ENCODE measurements at regions not wholly inside any gene's neighbourhood (a gene's known extent, or its start where the extent isn't known, plus 50 kb on each side); places are given as distances from the start of the nearest gene placed in this dataset.

DNA sequence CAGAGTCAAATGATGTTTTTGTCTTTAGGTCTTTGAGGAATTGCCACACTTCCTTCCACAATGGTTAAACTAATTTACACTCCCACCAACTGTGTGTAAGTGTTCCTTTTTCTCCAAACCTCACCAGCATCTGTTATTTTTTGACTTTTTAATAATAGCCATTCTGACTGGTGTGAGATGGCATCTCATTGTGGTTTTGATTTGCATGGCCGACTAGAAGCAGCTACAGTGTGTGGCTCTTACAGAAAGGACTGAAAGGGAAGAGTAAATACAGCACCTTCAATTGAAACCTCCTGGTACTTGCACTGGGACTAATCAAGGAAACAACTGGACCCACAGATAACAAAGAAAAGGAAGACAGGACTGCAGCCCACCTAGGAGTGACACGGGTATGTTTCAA, 668.0 kb upstream of the RGS18 start:
- in situ Hi-C loops (cut with MboI) (no loop called here), intact Hi-C loops (cut with micrococcal nuclease; ENCODE audit: unreplicated experiment) (no loop called here)
- Histone ChIP-seq H3K9ac (ENCODE audit: control insufficient read depth, insufficient read depth, low read length) (no peak overlapping the region), H3K79me2 (ENCODE audit: control insufficient read depth, insufficient read depth, low read length) (no peaks in the 10 kb centered on the region), H3K4me2 (ENCODE audit: control insufficient read depth, insufficient read depth) (no peak overlapping the region), H3K27ac (ENCODE audit: control insufficient read depth, insufficient read depth) (no peak overlapping the region), H3K4me3 (no peak overlapping the region), H3K4me1 (ENCODE audit: control insufficient read depth, insufficient read depth, low read length) (no peaks in the 10 kb centered on the region), H4K20me1 (ENCODE audit: control insufficient read depth, insufficient read depth) (no peaks in the 10 kb centered on the region), H3K27me3 (replicated peaks in 1 of 2; ENCODE audit: control insufficient read depth in 2 of 2, insufficient read depth in 2 of 2, low read length in 1 of 2) (no peaks in the 10 kb centered on the region), H2AFZ (ENCODE audit: control insufficient read depth, low read depth, low read length) (no peak overlapping the region), H3K9me3 (replicated peaks; ENCODE audit: control insufficient read depth, insufficient read depth, low read length) (no peaks in the 10 kb centered on the region), H3K36me3 (ENCODE audit: control insufficient read depth in 2 of 2, insufficient read depth in 2 of 2, low read length in 1 of 2) (no peaks in the 10 kb centered on the region)
- ATAC-seq = no peak
- ChIA-PET CTCF (no interaction called here), POLR2A (no interaction called here), SMC1A (ENCODE audit: uncharacterized antibody, unreplicated experiment) (no interaction called here), RAD21 (ENCODE audit: unreplicated experiment) (no interaction called here)
- no peak for FAIRE-seq
- no TSS peak for BruUV-seq (replicated peaks)
- DNase-seq (ENCODE audit: low read depth, low spot score) = no peak
- WGBS (ENCODE audit: insufficient coverage, insufficient replicate concordance, low lambda C conversion rate, missing lambda C conversion rate) = 8% methylated on average over 2 of the region's 2 CpGs
- TF ChIP-seq GATAD2B (conservative IDR thresholded peaks at IDR 0.05; ENCODE audit: low read depth) (no peak), SIX5 (IDR thresholded peaks at IDR 0.05; ENCODE audit: low read depth, low read length, severe bottlenecking) (no peak), SPI1 (IDR thresholded peaks at IDR 0.05; ENCODE audit: borderline replicate concordance, insufficient read depth, low read depth, low read length) (no peak), JUND (IDR thresholded peaks at IDR 0.05; ENCODE audit: low read depth, low read length) (no peak), ZNF384 (IDR thresholded peaks at IDR 0.05; ENCODE audit: borderline replicate concordance, low read depth, low read length) (no peak), E2F4 (IDR thresholded peaks at IDR 0.05; ENCODE audit: low read depth, low read length) (no peak), HDAC2 (IDR thresholded peaks at IDR 0.05) (no peak), SUZ12 (IDR thresholded peaks at IDR 0.05; ENCODE audit: unreplicated experiment) (no peak), CBFB (IDR thresholded peaks at IDR 0.05; ENCODE audit: low read depth) (no peak), SRF (IDR thresholded peaks at IDR 0.05; ENCODE audit: low read depth in 2 of 2, low read length in 2 of 2) (no peak), RELB (IDR thresholded peaks at IDR 0.05; ENCODE audit: low read depth) (no peak), ZNF207 (IDR thresholded peaks at IDR 0.05; ENCODE audit: borderline replicate concordance) (no peak), E4F1 (IDR thresholded peaks at IDR 0.05; ENCODE audit: borderline replicate concordance, partially characterized antibody) (no peak)
- TF ChIP-seq, protein P1, sequence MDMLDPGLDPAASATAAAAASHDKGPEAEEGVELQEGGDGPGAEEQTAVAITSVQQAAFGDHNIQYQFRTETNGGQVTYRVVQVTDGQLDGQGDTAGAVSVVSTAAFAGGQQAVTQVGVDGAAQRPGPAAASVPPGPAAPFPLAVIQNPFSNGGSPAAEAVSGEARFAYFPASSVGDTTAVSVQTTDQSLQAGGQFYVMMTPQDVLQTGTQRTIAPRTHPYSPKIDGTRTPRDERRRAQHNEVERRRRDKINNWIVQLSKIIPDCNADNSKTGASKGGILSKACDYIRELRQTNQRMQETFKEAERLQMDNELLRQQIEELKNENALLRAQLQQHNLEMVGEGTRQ (IDR thresholded peaks at IDR 0.05; ENCODE audit: borderline replicate concordance, low read depth, low read length) = no peak
- TF ChIP-seq, protein P2, sequence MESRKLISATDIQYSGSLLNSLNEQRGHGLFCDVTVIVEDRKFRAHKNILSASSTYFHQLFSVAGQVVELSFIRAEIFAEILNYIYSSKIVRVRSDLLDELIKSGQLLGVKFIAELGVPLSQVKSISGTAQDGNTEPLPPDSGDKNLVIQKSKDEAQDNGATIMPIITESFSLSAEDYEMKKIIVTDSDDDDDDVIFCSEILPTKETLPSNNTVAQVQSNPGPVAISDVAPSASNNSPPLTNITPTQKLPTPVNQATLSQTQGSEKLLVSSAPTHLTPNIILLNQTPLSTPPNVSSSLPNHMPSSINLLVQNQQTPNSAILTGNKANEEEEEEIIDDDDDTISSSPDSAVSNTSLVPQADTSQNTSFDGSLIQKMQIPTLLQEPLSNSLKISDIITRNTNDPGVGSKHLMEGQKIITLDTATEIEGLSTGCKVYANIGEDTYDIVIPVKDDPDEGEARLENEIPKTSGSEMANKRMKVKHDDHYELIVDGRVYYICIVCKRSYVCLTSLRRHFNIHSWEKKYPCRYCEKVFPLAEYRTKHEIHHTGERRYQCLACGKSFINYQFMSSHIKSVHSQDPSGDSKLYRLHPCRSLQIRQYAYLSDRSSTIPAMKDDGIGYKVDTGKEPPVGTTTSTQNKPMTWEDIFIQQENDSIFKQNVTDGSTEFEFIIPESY (IDR thresholded peaks at IDR 0.05) = no peak
- TF ChIP-seq, protein P3, sequence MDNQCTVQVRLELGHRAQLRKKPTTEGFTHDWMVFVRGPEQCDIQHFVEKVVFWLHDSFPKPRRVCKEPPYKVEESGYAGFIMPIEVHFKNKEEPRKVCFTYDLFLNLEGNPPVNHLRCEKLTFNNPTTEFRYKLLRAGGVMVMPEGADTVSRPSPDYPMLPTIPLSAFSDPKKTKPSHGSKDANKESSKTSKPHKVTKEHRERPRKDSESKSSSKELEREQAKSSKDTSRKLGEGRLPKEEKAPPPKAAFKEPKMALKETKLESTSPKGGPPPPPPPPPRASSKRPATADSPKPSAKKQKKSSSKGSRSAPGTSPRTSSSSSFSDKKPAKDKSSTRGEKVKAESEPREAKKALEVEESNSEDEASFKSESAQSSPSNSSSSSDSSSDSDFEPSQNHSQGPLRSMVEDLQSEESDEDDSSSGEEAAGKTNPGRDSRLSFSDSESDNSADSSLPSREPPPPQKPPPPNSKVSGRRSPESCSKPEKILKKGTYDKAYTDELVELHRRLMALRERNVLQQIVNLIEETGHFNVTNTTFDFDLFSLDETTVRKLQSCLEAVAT (IDR thresholded peaks at IDR 0.05) = no peak

All from GM12878 (cell line).